ENCODE measurements at regions not wholly inside any gene's neighbourhood (a gene's known extent, or its start where the extent isn't known, plus 50 kb on each side); places are given as distances from the start of the nearest gene placed in this dataset.

GRCh38 chr17:12605222-12605621, 60.5 kb upstream of the MYOCD start:
- TF ChIP-seq CTCF (IDR thresholded peaks at IDR 0.05) (no peak), POLR2A (IDR thresholded peaks at IDR 0.05) (no peak), POLR2AphosphoS5 (IDR thresholded peaks at IDR 0.05) (no peak)

All from prostate gland (tissue), 2 donors.